HEK293T (cell line): ENCODE measurements at regions not wholly inside any gene's neighbourhood (a gene's known extent, or its start where the extent isn't known, plus 50 kb on each side); places are given as distances from the start of the nearest gene placed in this dataset.

ENCODE experiments used
- BHLHE40 ChIP-seq: fragments of 450-650 bp; IDR thresholded peaks from 2 replicates; pipeline ENCODE4 v1.6.1; 2016; ENCODE audit warnings: mild to moderate bottlenecking, moderate library complexity, borderline replicate concordance
- CTBP1 ChIP-seq: fragments of 450-650 bp; IDR thresholded peaks from 2 replicates; pipeline ENCODE4 v1.6.1; 2016; ENCODE audit warnings: borderline replicate concordance
- FOXK2 ChIP-seq: fragments of 450-650 bp; IDR thresholded peaks from 2 replicates; pipeline ENCODE4 v1.6.1; 2016; ENCODE audit warnings: mild to moderate bottlenecking
- FOXM1 ChIP-seq: fragments of 450-650 bp; IDR thresholded peaks from 2 replicates; pipeline ENCODE4 v1.6.1; 2017; ENCODE audit warnings: mild to moderate bottlenecking, borderline replicate concordance
- HDGF ChIP-seq: fragments of 450-650 bp; IDR thresholded peaks from 2 replicates; pipeline ENCODE4 v1.6.1; 2017; ENCODE audit warnings: antibody characterized with exemption, borderline replicate concordance
- L3MBTL2 ChIP-seq: fragments of 450-650 bp; conservative IDR thresholded peaks from 2 replicates; pipeline ENCODE4 v1.6.1; 2016; ENCODE audit warnings: mild to moderate bottlenecking
- LEF1 ChIP-seq: fragments of 450-650 bp; IDR thresholded peaks from 2 replicates; pipeline ENCODE4 v1.6.1; 2017; ENCODE audit warnings: mild to moderate bottlenecking, borderline replicate concordance
- NFRKB ChIP-seq: fragments of 450-650 bp; IDR thresholded peaks from 2 replicates; pipeline ENCODE4 v1.6.1; 2016; ENCODE audit warnings: mild to moderate bottlenecking, moderate library complexity
- PKNOX1 ChIP-seq: fragments of 450-650 bp; IDR thresholded peaks from 2 replicates; pipeline ENCODE4 v1.6.1; 2016
- SP1 ChIP-seq: fragments of 450-650 bp; IDR thresholded peaks from 2 replicates; pipeline ENCODE4 v1.6.1; 2017
- TARDBP ChIP-seq: fragments of 450-650 bp; IDR thresholded peaks from 2 replicates; pipeline ENCODE4 v1.6.1; 2016
- ZNF384 ChIP-seq: fragments of 450-650 bp; IDR thresholded peaks from 2 replicates; pipeline ENCODE4 v1.6.1; 2016

DNA sequence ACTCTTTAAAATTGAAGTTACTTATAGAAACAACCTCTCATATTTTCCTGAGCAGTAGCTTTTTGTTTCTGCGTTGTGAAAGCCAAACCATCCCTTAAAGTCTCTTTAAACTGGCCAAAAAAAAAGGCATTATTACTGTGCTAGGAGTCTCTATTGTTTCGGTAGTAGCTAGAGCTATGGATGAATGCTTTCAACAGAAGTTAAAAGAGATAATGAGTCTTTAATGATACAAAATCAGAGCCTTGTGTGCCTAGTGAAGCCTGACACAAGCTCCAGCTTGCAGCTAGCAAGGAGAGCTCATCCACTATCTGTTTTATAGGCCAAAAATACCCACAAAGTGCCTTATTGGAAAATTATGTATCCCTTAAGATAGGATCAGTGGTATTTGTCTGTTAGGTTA is 360.4 kb upstream of the CDIN1 start:
- no peak for TF ChIP-seq HDGF
- TF ChIP-seq LEF1, result no peak
- no peak for TF ChIP-seq TARDBP
- no peak for TF ChIP-seq PKNOX1
- TF ChIP-seq BHLHE40, result no peak
- no peak for TF ChIP-seq ZNF384
- TF ChIP-seq L3MBTL2, result no peak
- TF ChIP-seq SP1, result no peak
- TF ChIP-seq CTBP1, result no peak
- TF ChIP-seq NFRKB, result no peak
- TF ChIP-seq FOXK2, result no peak
- TF ChIP-seq FOXM1, result no peak
